HCT116 (cell line): ENCODE measurements at regions not wholly inside any gene's neighbourhood (a gene's known extent, or its start where the extent isn't known, plus 50 kb on each side); places are given as distances from the start of the nearest gene placed in this dataset.

Experiments used
- ATAC-seq: fragments of 200-7000 bp; cut with Tn5 transposase; 2 replicates; pipeline ENCODE4 v1.9.1; 2020; ENCODE audit warnings: mild to moderate bottlenecking, moderate library complexity
- BruUV-seq: library from RNA; stranded (reverse); fragments of 400-500 nt; replicated peaks from 2 replicates; lab custom pipeline; 2021; lab: Mats Ljungman, UMichigan
- CTCF ChIA-PET: fragments of 300-600 bp; sonication (Branson Sonifier 250); formaldehyde crosslinking; loops from one replicate; lab custom pipeline; 2021; ENCODE audit warnings: antibody characterized with exemption; lab: Charles Lee
- POLR2A ChIA-PET: fragments of 300-600, 350-600 bp; sonication (Branson Sonifier 250); formaldehyde crosslinking; loops from one replicate; lab custom pipeline; 2021; ENCODE audit warnings: antibody characterized with exemption; lab: Charles Lee
- RAD21 ChIA-PET, 2 experiments: fragments of 300-600 bp; sonication (Branson Sonifier 250); formaldehyde crosslinking; loops; one replicate each; lab custom pipeline; 2023; ENCODE audit warnings: low total read pairs in 2 of 2; ENCODE audit not compliant: uncharacterized antibody in 2 of 2, unreplicated experiment in 2 of 2, low non-redundant PET in 1 of 2; lab: Charles Lee
- DNase-seq: peaks from one replicate; pipeline ENCODE4 v3.0.0-alpha.2; 2010; ENCODE audit warnings: low read depth, low spot score
- H2AFZ ChIP-seq: fragments of 200-600 bp; shearing (Covaris generic), sonication (generic); 2 replicates; pipeline ENCODE4 v1.6.1; 2017; ENCODE audit warnings: low read depth, mixed run types, mixed read lengths, antibody characterized with exemption, low read length; ENCODE audit not compliant: poor library complexity, severe bottlenecking
- H3K27ac ChIP-seq: 2 replicates; pipeline ENCODE4 v1.5.1; 2012; ENCODE audit warnings: low read depth, low read length
- H3K27me3 ChIP-seq: fragments of 200-600 bp; sonication (generic); 2 replicates; pipeline ENCODE4 v1.6.1; 2016; ENCODE audit warnings: mixed run types, low read length, mixed read lengths; ENCODE audit not compliant: insufficient read depth
- H3K36me3 ChIP-seq, 2 experiments: fragments of 200-500 bp in 1 of 2; fragments of 200-600 bp in 1 of 2; sonication (Bioruptor generic) in 1 of 2; sonication (generic) in 1 of 2; 2 replicates each; pipeline versions ENCODE4 v1.5.1 to v1.6.1; 2014 to 2016; ENCODE audit warnings: low read length in 2 of 2, inconsistent platforms in 1 of 2, mixed read lengths in 1 of 2, mixed run types in 1 of 2; ENCODE audit not compliant: insufficient read depth in 2 of 2, control insufficient read depth in 1 of 2
- H3K4me1 ChIP-seq, 2 experiments: fragments of 200-600 bp in 1 of 2; sonication (generic) in 1 of 2; 2 replicates each; pipeline versions ENCODE4 v1.5.1 to v1.6.1; 2012 to 2017; ENCODE audit warnings: low read length in 2 of 2, inconsistent platforms in 1 of 2, mild to moderate bottlenecking in 1 of 2, mixed read lengths in 1 of 2, mixed run types in 1 of 2, moderate library complexity in 1 of 2; ENCODE audit not compliant: insufficient read depth in 2 of 2, control insufficient read depth in 1 of 2
- H3K4me2 ChIP-seq: fragments of 200-600 bp; sonication (generic); 2 replicates; pipeline ENCODE4 v1.6.1; 2017; ENCODE audit warnings: mixed run types, low read length, mixed read lengths
- H3K4me3 ChIP-seq, 2 experiments: fragments of 200-600 bp in 1 of 2; sonication (generic) in 1 of 2; replicated peaks in 1 of 2; 2 replicates each; pipeline ENCODE4 v1.5.1; 2011 to 2016; ENCODE audit warnings: low read length in 2 of 2, control low read depth in 1 of 2, low read depth in 1 of 2, mild to moderate bottlenecking in 1 of 2, mixed read lengths in 1 of 2, mixed run types in 1 of 2
- H3K79me2 ChIP-seq: fragments of 200-600 bp; sonication (generic); 2 replicates; pipeline ENCODE4 v1.6.1; 2017; ENCODE audit warnings: mild to moderate bottlenecking, mixed run types, low read length, moderate library complexity, mixed read lengths; ENCODE audit not compliant: insufficient read depth
- H3K9ac ChIP-seq: fragments of 200-600 bp; sonication (generic); 2 replicates; pipeline ENCODE4 v1.6.1; 2016; ENCODE audit warnings: low read length, mixed read lengths
- H3K9me2 ChIP-seq: fragments of 200-600 bp; sonication (generic), shearing (Covaris generic); 2 replicates; pipeline ENCODE4 v1.6.1; 2017; ENCODE audit warnings: mixed run types, mild to moderate bottlenecking, moderate library complexity; ENCODE audit not compliant: insufficient read depth
- H3K9me3 ChIP-seq, 2 experiments: fragments of 200-500 bp in 1 of 2; fragments of 200-600 bp in 1 of 2; sonication (Bioruptor generic) in 1 of 2; sonication (generic) in 1 of 2; 2 replicates each; pipeline ENCODE4 v1.6.1; 2014 to 2017; ENCODE audit warnings: low read length in 2 of 2, mixed read lengths in 2 of 2, inconsistent platforms in 1 of 2, low read depth in 1 of 2, mild to moderate bottlenecking in 1 of 2, mixed run types in 1 of 2, moderate library complexity in 1 of 2; ENCODE audit not compliant: control insufficient read depth in 1 of 2, insufficient read depth in 1 of 2
- H4K20me1 ChIP-seq: fragments of 200-600 bp; sonication (generic), shearing (Covaris generic); 2 replicates; pipeline ENCODE4 v1.6.1; 2017; ENCODE audit warnings: mixed run types, mild to moderate bottlenecking, moderate library complexity; ENCODE audit not compliant: insufficient read depth
- CBX3 ChIP-seq: IDR thresholded peaks from 2 replicates; pipeline ENCODE4 v1.6.1; 2012; ENCODE audit warnings: low read depth
- EGR1 ChIP-seq: IDR thresholded peaks from 2 replicates; pipeline ENCODE4 v1.6.1; 2012; ENCODE audit warnings: low read depth
- EZH2 ChIP-seq: fragments of 200-600 bp; sonication (generic); IDR thresholded peaks from 2 replicates; pipeline ENCODE4 v1.6.1; 2017; ENCODE audit warnings: antibody characterized with exemption, mixed run types
- EZH2phosphoT487 ChIP-seq: fragments of 200-600 bp; IDR thresholded peaks from 2 replicates; pipeline ENCODE4 v1.6.1; 2018; ENCODE audit warnings: antibody characterized with exemption, borderline replicate concordance
- FOSL1 ChIP-seq: IDR thresholded peaks from 2 replicates; pipeline ENCODE4 v1.6.1; 2012; ENCODE audit warnings: low read depth
- JUND ChIP-seq: IDR thresholded peaks from 2 replicates; pipeline ENCODE4 v1.6.1; 2012
- POLR2A ChIP-seq: IDR thresholded peaks from 2 replicates; pipeline ENCODE4 v1.7.0; 2011; ENCODE audit warnings: borderline replicate concordance; ENCODE audit not compliant: insufficient read depth, insufficient read length; ENCODE audit errors: extremely low read depth
- POLR2AphosphoS5 ChIP-seq: IDR thresholded peaks from 2 replicates; pipeline ENCODE4 v1.6.1; 2011; ENCODE audit warnings: mild to moderate bottlenecking, low read depth, low read length, moderate library complexity
- SIN3A ChIP-seq: IDR thresholded peaks from 2 replicates; pipeline ENCODE4 v1.6.1; 2012; ENCODE audit warnings: low read depth
- SRF ChIP-seq: IDR thresholded peaks from 2 replicates; pipeline ENCODE4 v1.6.1; 2012; ENCODE audit warnings: low read depth
- TCF7L2 ChIP-seq: IDR thresholded peaks from 2 replicates; pipeline ENCODE4 v1.7.0; 2011; ENCODE audit warnings: borderline replicate concordance, inconsistent platforms; ENCODE audit not compliant: insufficient read depth, insufficient read length; ENCODE audit errors: extremely low read depth
- YY1 ChIP-seq: IDR thresholded peaks from 2 replicates; pipeline ENCODE4 v1.6.1; 2011; ENCODE audit warnings: low read length, low read depth, moderate library complexity, mild to moderate bottlenecking; ENCODE audit not compliant: insufficient replicate concordance; ENCODE audit errors: extremely low read depth
- ZFX ChIP-seq: fragments of 450-650 bp; IDR thresholded peaks from 2 replicates; pipeline ENCODE4 v1.6.1; 2017
- ZNF274 ChIP-seq: fragments of 200-500 bp; sonication (Bioruptor generic); IDR thresholded peaks from 2 replicates; pipeline ENCODE4 v1.6.1; 2014; ENCODE audit warnings: mild to moderate bottlenecking, low read depth, low read length, inconsistent platforms
- intact Hi-C: fragments of 100-400 bp; cut with micrococcal nuclease; formaldehyde crosslinking; loops from 2 replicates; pipeline ENCODE4 v1.10.0; 2022
- TF ChIP-seq, protein P1 (sequence below): IDR thresholded peaks from 2 replicates; pipeline ENCODE4 v1.6.1; 2011; ENCODE audit warnings: mild to moderate bottlenecking, low read length, moderate library complexity; ENCODE audit not compliant: insufficient replicate concordance; ENCODE audit errors: extremely low read depth
- TF ChIP-seq, protein P2 (sequence below): IDR thresholded peaks from 2 replicates; pipeline ENCODE4 v1.6.1; 2012; ENCODE audit warnings: low read depth
- TF ChIP-seq, protein P3 (sequence below): IDR thresholded peaks from 2 replicates; pipeline ENCODE4 v1.6.1; 2012
- TF ChIP-seq, protein P4 (sequence below): IDR thresholded peaks from 2 replicates; pipeline ENCODE4 v1.6.1; 2012

DNA sequence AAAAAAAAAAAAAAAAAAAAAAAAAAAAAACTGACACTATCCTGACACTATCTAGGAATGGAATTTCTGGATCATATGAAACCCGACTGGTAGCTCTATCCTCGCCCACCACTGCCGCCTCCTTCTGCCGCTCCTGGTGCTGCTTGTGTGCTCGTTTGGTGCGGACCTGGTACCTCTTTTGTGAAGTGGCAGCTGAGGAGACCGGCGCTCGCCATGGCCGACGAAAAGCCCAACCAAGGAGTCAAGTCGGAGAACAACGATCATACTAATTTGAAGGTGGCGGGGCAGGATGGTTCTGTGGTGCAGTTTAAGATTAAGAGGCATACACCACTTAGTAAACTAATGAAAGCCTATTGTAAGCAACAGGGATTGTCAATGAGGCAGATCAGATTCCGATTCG, 130.6 kb downstream of the SEPTIN14 start:
- Histone ChIP-seq H3K9me3 (no peaks in the 10 kb centered on the region), H3K4me1 (no peaks in the 10 kb centered on the region), H3K4me3 (no peak overlapping the region), H3K36me3 (no peaks in the 10 kb centered on the region), H2AFZ (no peak overlapping the region), H3K9me2 (no peaks in the 10 kb centered on the region), H4K20me1 (no peaks in the 10 kb centered on the region), H3K4me2 (no peak overlapping the region), H3K79me2 (no peaks in the 10 kb centered on the region), H3K27ac (no peak overlapping the region), H3K9ac (no peak overlapping the region), H3K27me3 (no peaks in the 10 kb centered on the region)
- CTCF ChIA-PET = no interaction called here
- POLR2A ChIA-PET = no interaction called here
- ATAC-seq (no peak), DNase-seq (no peak)
- intact Hi-C loops = no loop called here
- BruUV-seq = no TSS peak
- RAD21 ChIA-PET = no interaction called here
- TF ChIP-seq SRF (no peak), ZNF274 (no peak), EZH2phosphoT487 (no peak), EZH2 (no peak), EGR1 (no peak), CBX3 (no peak), TCF7L2 (no peak), YY1 (no peak), ZFX (no peak), SIN3A (no peak), FOSL1 (no peak), JUND (no peak), POLR2AphosphoS5 (no peak), POLR2A (no peak)
- TF ChIP-seq, protein P1, sequence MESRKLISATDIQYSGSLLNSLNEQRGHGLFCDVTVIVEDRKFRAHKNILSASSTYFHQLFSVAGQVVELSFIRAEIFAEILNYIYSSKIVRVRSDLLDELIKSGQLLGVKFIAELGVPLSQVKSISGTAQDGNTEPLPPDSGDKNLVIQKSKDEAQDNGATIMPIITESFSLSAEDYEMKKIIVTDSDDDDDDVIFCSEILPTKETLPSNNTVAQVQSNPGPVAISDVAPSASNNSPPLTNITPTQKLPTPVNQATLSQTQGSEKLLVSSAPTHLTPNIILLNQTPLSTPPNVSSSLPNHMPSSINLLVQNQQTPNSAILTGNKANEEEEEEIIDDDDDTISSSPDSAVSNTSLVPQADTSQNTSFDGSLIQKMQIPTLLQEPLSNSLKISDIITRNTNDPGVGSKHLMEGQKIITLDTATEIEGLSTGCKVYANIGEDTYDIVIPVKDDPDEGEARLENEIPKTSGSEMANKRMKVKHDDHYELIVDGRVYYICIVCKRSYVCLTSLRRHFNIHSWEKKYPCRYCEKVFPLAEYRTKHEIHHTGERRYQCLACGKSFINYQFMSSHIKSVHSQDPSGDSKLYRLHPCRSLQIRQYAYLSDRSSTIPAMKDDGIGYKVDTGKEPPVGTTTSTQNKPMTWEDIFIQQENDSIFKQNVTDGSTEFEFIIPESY = no peak
- TF ChIP-seq, protein P2, sequence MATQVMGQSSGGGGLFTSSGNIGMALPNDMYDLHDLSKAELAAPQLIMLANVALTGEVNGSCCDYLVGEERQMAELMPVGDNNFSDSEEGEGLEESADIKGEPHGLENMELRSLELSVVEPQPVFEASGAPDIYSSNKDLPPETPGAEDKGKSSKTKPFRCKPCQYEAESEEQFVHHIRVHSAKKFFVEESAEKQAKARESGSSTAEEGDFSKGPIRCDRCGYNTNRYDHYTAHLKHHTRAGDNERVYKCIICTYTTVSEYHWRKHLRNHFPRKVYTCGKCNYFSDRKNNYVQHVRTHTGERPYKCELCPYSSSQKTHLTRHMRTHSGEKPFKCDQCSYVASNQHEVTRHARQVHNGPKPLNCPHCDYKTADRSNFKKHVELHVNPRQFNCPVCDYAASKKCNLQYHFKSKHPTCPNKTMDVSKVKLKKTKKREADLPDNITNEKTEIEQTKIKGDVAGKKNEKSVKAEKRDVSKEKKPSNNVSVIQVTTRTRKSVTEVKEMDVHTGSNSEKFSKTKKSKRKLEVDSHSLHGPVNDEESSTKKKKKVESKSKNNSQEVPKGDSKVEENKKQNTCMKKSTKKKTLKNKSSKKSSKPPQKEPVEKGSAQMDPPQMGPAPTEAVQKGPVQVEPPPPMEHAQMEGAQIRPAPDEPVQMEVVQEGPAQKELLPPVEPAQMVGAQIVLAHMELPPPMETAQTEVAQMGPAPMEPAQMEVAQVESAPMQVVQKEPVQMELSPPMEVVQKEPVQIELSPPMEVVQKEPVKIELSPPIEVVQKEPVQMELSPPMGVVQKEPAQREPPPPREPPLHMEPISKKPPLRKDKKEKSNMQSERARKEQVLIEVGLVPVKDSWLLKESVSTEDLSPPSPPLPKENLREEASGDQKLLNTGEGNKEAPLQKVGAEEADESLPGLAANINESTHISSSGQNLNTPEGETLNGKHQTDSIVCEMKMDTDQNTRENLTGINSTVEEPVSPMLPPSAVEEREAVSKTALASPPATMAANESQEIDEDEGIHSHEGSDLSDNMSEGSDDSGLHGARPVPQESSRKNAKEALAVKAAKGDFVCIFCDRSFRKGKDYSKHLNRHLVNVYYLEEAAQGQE = no peak
- TF ChIP-seq, protein P3, sequence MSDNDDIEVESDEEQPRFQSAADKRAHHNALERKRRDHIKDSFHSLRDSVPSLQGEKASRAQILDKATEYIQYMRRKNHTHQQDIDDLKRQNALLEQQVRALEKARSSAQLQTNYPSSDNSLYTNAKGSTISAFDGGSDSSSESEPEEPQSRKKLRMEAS = no peak
- TF ChIP-seq, protein P4, sequence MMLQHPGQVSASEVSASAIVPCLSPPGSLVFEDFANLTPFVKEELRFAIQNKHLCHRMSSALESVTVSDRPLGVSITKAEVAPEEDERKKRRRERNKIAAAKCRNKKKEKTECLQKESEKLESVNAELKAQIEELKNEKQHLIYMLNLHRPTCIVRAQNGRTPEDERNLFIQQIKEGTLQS = no peak
